B cell (primary cell): ENCODE measurements at regions not wholly inside any gene's neighbourhood (a gene's known extent, or its start where the extent isn't known, plus 50 kb on each side); places are given as distances from the start of the nearest gene placed in this dataset.

Source experiments
- CTCF ChIP-seq: fragments of 200-600 bp; IDR thresholded peaks from one replicate; pipeline ENCODE4 v1.8.0; 2022; ENCODE audit warnings: antibody characterized with exemption, mild to moderate bottlenecking
- EZH2 ChIP-seq: IDR thresholded peaks from 2 replicates; pipeline ENCODE4 v1.6.1; 2012; ENCODE audit warnings: borderline replicate concordance, low read depth, mild to moderate bottlenecking, moderate library complexity, low read length; ENCODE audit not compliant: insufficient read depth, poor library complexity, severe bottlenecking

DNA sequence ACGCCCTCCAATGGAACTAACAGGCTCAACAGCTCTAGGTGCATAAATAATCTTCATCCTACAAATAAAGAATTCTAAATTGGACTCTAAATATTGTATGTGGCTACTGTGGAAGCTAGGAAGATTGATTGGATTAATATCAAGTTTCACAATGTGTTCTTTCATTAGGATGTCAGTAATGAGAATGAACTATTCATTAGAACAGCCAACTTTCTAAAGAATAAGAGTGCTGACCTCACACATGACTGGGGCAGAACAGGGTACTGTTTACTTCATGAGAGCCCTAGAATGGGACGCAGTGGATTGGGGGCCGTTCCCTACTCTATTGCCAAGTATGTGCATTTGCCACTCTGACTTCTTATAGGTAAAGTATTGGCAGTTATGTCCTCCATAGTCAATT lies 528.2 kb upstream of the RBFOX1 start:
- no peak for TF ChIP-seq CTCF
- no peak for TF ChIP-seq EZH2
